ENCODE measurements at regions not wholly inside any gene's neighbourhood (a gene's known extent, or its start where the extent isn't known, plus 50 kb on each side); places are given as distances from the start of the nearest gene placed in this dataset.
"Not testable (repeated sequence)": the region's sequence is repeated elsewhere in the genome, so short reads cannot be mapped to it uniquely, and the experiment has no call there.

GRCh38 chr3:15940641-15941040, 142.9 kb upstream of the ANKRD28 start (continued):
- TF ChIP-seq BACH1 (IDR thresholded peaks at IDR 0.05; ENCODE audit: borderline replicate concordance) (no peak), CBX5 (IDR thresholded peaks at IDR 0.05; ENCODE audit: low read depth) (no peak), IKZF1 (conservative IDR thresholded peaks at IDR 0.05) (no peak)

GRCh38 chr3:15941457-15941856, 143.7 kb upstream of the ANKRD28 start:
- 45% methylated on average over 2 of the region's 2 CpGs for WGBS (ENCODE audit: insufficient coverage, insufficient replicate concordance, low lambda C conversion rate, missing lambda C conversion rate)
- CTCF ChIA-PET: not testable (repeated sequence)

GRCh38 chr3:15941958-15942357, 144.2 kb upstream of the ANKRD28 start:
- Histone ChIP-seq H4K20me1 (ENCODE audit: control insufficient read depth, insufficient read depth) (no peaks in the 10 kb centered on the region), H3K4me1 (ENCODE audit: control insufficient read depth, insufficient read depth, low read length) (no peaks in the 10 kb centered on the region), H3K4me3 (no peak overlapping the region), H3K79me2 (ENCODE audit: control insufficient read depth, insufficient read depth, low read length) (no peaks in the 10 kb centered on the region), H3K9me3 (replicated peaks; ENCODE audit: control insufficient read depth, insufficient read depth, low read length) (no peaks in the 10 kb centered on the region), H3K27ac (ENCODE audit: control insufficient read depth, insufficient read depth) (no peak overlapping the region), H3K36me3 (ENCODE audit: control insufficient read depth in 2 of 2, insufficient read depth in 2 of 2, low read length in 1 of 2) (no peaks in the 10 kb centered on the region), H3K9ac (ENCODE audit: control insufficient read depth, insufficient read depth, low read length) (no peak overlapping the region), H3K27me3 (replicated peaks in 1 of 2; ENCODE audit: control insufficient read depth in 2 of 2, insufficient read depth in 2 of 2, low read length in 1 of 2) (no peaks in the 10 kb centered on the region), H3K4me2 (ENCODE audit: control insufficient read depth, insufficient read depth) (no peak overlapping the region), H2AFZ (ENCODE audit: control insufficient read depth, low read depth, low read length) (no peak overlapping the region)
- ChIA-PET RAD21 (ENCODE audit: unreplicated experiment) (no interaction called here), POLR2A (no interaction called here), SMC1A (ENCODE audit: uncharacterized antibody, unreplicated experiment) (interaction anchor here (0.9 to 1.6 kb wide), 2 partner anchors 18 to 20 kb away, joined by 3 to 4 read pairs; no protein-coding TSS in a partner anchor), CTCF (no interaction called here)
- no TSS peak for BruUV-seq (replicated peaks)
- FAIRE-seq (no peak), ATAC-seq (no peak), DNase-seq (ENCODE audit: low read depth, low spot score) (no peak)
- intact Hi-C loops (cut with micrococcal nuclease; ENCODE audit: unreplicated experiment) (no loop called here), in situ Hi-C loops (cut with MboI) (no loop called here)
- 47% methylated on average over 1 of the region's 1 CpG for WGBS (ENCODE audit: insufficient coverage, insufficient replicate concordance, low lambda C conversion rate, missing lambda C conversion rate)
- TF ChIP-seq NFXL1 (IDR thresholded peaks at IDR 0.05; ENCODE audit: borderline replicate concordance) (no peak), CBFB (IDR thresholded peaks at IDR 0.05; ENCODE audit: low read depth) (no peak), TARDBP (IDR thresholded peaks at IDR 0.05; ENCODE audit: borderline replicate concordance) (no peak), TBL1XR1 (IDR thresholded peaks at IDR 0.05; ENCODE audit: low read depth, low read length) (no peak), PAX8 (IDR thresholded peaks at IDR 0.05) (no peak), NBN (IDR thresholded peaks at IDR 0.05) (no peak), ZNF687 (IDR thresholded peaks at IDR 0.05) (no peak)

More at GRCh38 chr3:15941457-15941856, 143.7 kb upstream of the ANKRD28 start:
- SMC1A ChIA-PET (ENCODE audit: uncharacterized antibody, unreplicated experiment): interaction anchor here (1.6 kb wide), 1 partner anchor 19 kb away, joined by 4 read pairs; no protein-coding TSS in a partner anchor
- H3K9me3 ChIP-seq (replicated peaks; ENCODE audit: control insufficient read depth, insufficient read depth, low read length); DNase-seq (ENCODE audit: low read depth, low spot score); in situ Hi-C loops (cut with MboI); intact Hi-C loops (cut with micrococcal nuclease; ENCODE audit: unreplicated experiment); FAIRE-seq; H3K4me1 ChIP-seq (ENCODE audit: control insufficient read depth, insufficient read depth, low read length); H3K27ac ChIP-seq (ENCODE audit: control insufficient read depth, insufficient read depth); POLR2A ChIA-PET; ATAC-seq; H3K36me3 ChIP-seq (ENCODE audit: control insufficient read depth in 2 of 2, insufficient read depth in 2 of 2, low read length in 1 of 2); H2AFZ ChIP-seq (ENCODE audit: control insufficient read depth, low read depth, low read length); H3K4me3 ChIP-seq; H3K27me3 ChIP-seq (replicated peaks in 1 of 2; ENCODE audit: control insufficient read depth in 2 of 2, insufficient read depth in 2 of 2, low read length in 1 of 2); H3K4me2 ChIP-seq (ENCODE audit: control insufficient read depth, insufficient read depth); BruUV-seq (replicated peaks); H4K20me1 ChIP-seq (ENCODE audit: control insufficient read depth, insufficient read depth); H3K79me2 ChIP-seq (ENCODE audit: control insufficient read depth, insufficient read depth, low read length); H3K9ac ChIP-seq (ENCODE audit: control insufficient read depth, insufficient read depth, low read length); RAD21 ChIA-PET (ENCODE audit: unreplicated experiment): not testable (repeated sequence)
- peak; percentile 56; the same call in 1 of the 2 replicates for TF ChIP-seq NFYB (IDR thresholded peaks at IDR 0.05; ENCODE audit: insufficient read depth, low read depth, low read length)

Measured in GM12878 (cell line).